Fibroblast of lung (primary cell): ENCODE measurements at regions not wholly inside any gene's neighbourhood (a gene's known extent, or its start where the extent isn't known, plus 50 kb on each side); places are given as distances from the start of the nearest gene placed in this dataset.

ENCODE experiments used
- DNase-seq, 2 donors: peaks; one replicate each; pipeline versions ENCODE4 v3.0.0 to v3.0.0-alpha.2; 2010; ENCODE audit warnings: low read depth in 2 of 2
- H2AFZ ChIP-seq: 2 replicates; pipeline ENCODE4 v1.5.1; 2012; ENCODE audit warnings: low read length, control low read depth, inconsistent platforms
- H3K27ac ChIP-seq: 2 replicates; pipeline ENCODE4 v1.5.1; 2011; ENCODE audit warnings: low read length, control low read depth; ENCODE audit not compliant: insufficient read depth
- H3K27me3 ChIP-seq: 2 replicates; pipeline ENCODE4 v1.5.1; 2011; ENCODE audit warnings: mild to moderate bottlenecking, low read length; ENCODE audit not compliant: control insufficient read depth, insufficient read depth
- H3K36me3 ChIP-seq: 2 replicates; pipeline ENCODE4 v1.5.1; 2011; ENCODE audit warnings: low read length; ENCODE audit not compliant: control insufficient read depth, insufficient read depth
- H3K4me1 ChIP-seq: 2 replicates; pipeline ENCODE4 v1.5.1; 2011; ENCODE audit warnings: low read length; ENCODE audit not compliant: control insufficient read depth, insufficient read depth; ENCODE audit errors: extremely low read depth
- H3K4me2 ChIP-seq: 2 replicates; pipeline ENCODE4 v1.5.1; 2011; ENCODE audit warnings: low read length, control low read depth; ENCODE audit not compliant: insufficient read depth; ENCODE audit errors: extremely low read depth
- H3K4me3 ChIP-seq, 4 experiments: fragments of 200-600 bp in 1 of 4; sonication (generic) in 1 of 4; replicated peaks in 1 of 4; 2 replicates each; pipeline ENCODE4 v1.5.1; 2011 to 2016; ENCODE audit warnings: low read length in 4 of 4, low read depth in 3 of 4, mild to moderate bottlenecking in 3 of 4, control low read depth in 2 of 4, inconsistent platforms in 1 of 4, mixed read lengths in 1 of 4; ENCODE audit not compliant: insufficient read depth in 1 of 4; ENCODE audit errors: control extremely low read depth in 1 of 4
- H3K79me2 ChIP-seq: 2 replicates; pipeline ENCODE4 v1.5.1; 2012; ENCODE audit warnings: mild to moderate bottlenecking, low read length, inconsistent platforms; ENCODE audit not compliant: control insufficient read depth, insufficient read depth
- H3K9ac ChIP-seq: 2 replicates; pipeline ENCODE4 v1.5.1; 2011; ENCODE audit warnings: mild to moderate bottlenecking, low read length, control low read depth; ENCODE audit not compliant: insufficient read depth
- H3K9me3 ChIP-seq: 2 replicates; pipeline ENCODE4 v1.5.1; 2012; ENCODE audit warnings: low read depth, low read length; ENCODE audit not compliant: control insufficient read depth, insufficient read depth
- H4K20me1 ChIP-seq: 2 replicates; pipeline ENCODE4 v1.5.1; 2011; ENCODE audit warnings: low read length; ENCODE audit not compliant: control insufficient read depth, insufficient read depth; ENCODE audit errors: extremely low read depth
- EZH2 ChIP-seq: IDR thresholded peaks from 2 replicates; pipeline ENCODE4 v1.5.1; 2012; ENCODE audit warnings: low read length, control low read depth, mild to moderate bottlenecking; ENCODE audit errors: missing control alignments
- TF ChIP-seq, protein P1 (sequence below), 2 donors: IDR thresholded peaks in 1 of 2; conservative IDR thresholded peaks in 1 of 2; 1 replicate in 1 of 2; 2 replicates in 1 of 2; pipeline ENCODE4 v1.5.1; 2011 to 2012; ENCODE audit warnings: low read length in 2 of 2, control low read depth in 1 of 2, inconsistent platforms in 1 of 2, low read depth in 1 of 2, mild to moderate bottlenecking in 1 of 2

DNA sequence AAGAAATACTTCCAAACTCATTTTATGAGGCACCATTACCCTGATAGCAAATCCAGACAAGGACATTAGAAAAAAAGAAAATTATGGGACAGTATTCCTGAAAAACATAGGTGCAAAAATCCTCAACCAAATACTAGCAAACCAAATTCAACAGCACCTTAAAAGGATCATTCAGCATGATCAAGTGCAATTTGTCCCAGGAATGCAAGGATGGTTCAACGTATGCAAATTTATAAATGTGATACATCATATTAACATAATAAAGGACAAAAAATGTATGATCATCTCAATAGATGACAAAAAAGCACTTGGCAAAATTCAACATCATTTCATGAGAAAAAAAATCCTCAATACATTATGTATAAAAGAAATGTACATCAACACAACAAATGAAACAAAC is 162.9 kb downstream of the DUSP6 start:
- Histone ChIP-seq H2AFZ (no peak overlapping the region), H3K4me1 (no peaks in the 10 kb centered on the region), H3K79me2 (no peaks in the 10 kb centered on the region)

DNA sequence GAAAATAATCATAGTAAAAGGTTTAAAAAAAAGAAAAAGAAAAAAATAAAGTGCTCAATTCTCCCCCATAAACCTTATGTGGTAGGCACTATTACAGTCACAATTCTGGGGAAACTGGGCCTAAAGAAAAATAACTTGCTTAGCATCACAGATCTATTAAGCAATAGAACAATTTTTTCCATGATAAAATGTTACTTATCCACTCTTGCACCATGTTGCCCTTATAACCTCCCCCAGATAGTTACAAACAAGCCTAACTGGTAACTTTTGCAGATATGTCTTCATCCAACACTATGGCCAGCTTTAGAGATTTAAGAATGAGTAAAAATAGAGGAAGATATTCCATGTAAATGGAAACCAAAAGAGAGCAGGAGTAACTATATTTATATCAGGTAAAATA is 164.8 kb downstream of the DUSP6 start:
- no peak for DNase-seq
- Histone ChIP-seq H3K4me2 (no peak overlapping the region), H3K9me3 (no peaks in the 10 kb centered on the region), H3K27ac (no peak overlapping the region), H2AFZ (no peak overlapping the region), H4K20me1 (no peaks in the 10 kb centered on the region), H3K9ac (no peak overlapping the region), H3K4me1 (no peaks in the 10 kb centered on the region), H3K36me3 (no peaks in the 10 kb centered on the region), H3K79me2 (no peaks in the 10 kb centered on the region), H3K27me3 (no peaks in the 10 kb centered on the region), H3K4me3 (no peak overlapping the region)
- TF ChIP-seq EZH2 = no peak
- TF ChIP-seq, protein P1, sequence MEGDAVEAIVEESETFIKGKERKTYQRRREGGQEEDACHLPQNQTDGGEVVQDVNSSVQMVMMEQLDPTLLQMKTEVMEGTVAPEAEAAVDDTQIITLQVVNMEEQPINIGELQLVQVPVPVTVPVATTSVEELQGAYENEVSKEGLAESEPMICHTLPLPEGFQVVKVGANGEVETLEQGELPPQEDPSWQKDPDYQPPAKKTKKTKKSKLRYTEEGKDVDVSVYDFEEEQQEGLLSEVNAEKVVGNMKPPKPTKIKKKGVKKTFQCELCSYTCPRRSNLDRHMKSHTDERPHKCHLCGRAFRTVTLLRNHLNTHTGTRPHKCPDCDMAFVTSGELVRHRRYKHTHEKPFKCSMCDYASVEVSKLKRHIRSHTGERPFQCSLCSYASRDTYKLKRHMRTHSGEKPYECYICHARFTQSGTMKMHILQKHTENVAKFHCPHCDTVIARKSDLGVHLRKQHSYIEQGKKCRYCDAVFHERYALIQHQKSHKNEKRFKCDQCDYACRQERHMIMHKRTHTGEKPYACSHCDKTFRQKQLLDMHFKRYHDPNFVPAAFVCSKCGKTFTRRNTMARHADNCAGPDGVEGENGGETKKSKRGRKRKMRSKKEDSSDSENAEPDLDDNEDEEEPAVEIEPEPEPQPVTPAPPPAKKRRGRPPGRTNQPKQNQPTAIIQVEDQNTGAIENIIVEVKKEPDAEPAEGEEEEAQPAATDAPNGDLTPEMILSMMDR (conservative IDR thresholded peaks at IDR 0.05 in 1 of 2, IDR thresholded peaks at IDR 0.05 in 1 of 2; ENCODE audit: low read depth in 1 of 2, low read length in 2 of 2) = no peak

More for the DNA sequence above, 162.9 kb downstream of the DUSP6 start:
- Histone ChIP-seq H3K27ac (no peak overlapping the region), H3K36me3 (no peaks in the 10 kb centered on the region), H3K9me3 (no peaks in the 10 kb centered on the region), H3K9ac (no peak overlapping the region), H4K20me1 (no peaks in the 10 kb centered on the region), H3K4me2 (no peak overlapping the region), H3K27me3 (no peaks in the 10 kb centered on the region), H3K4me3 (no peak overlapping the region)
- no peak for DNase-seq
- TF ChIP-seq, protein P1 (conservative IDR thresholded peaks at IDR 0.05 in 1 of 2, IDR thresholded peaks at IDR 0.05 in 1 of 2; ENCODE audit: low read depth in 1 of 2, low read length in 2 of 2) = no peak
- no peak for TF ChIP-seq EZH2

DNA sequence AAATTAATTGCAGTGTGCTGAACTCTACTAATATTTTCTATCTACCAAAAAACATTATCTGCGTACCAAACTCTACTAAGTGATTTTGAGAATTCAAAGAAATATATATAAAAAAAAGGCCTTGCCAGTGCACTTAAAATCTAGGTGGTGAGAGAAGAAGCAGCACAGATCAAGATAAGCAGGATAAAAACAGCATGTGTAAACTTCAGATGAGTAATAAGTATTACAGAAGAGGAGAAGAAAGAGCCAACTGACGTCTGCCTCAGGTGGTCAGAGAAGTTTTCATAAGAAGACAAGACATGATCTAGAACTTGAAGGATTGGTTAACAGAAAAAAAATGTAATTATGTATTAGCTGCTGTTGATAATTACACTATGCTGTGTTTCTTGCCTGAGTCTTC is 166.4 kb downstream of the DUSP6 start:
- no peak overlapping the region for H2AFZ ChIP-seq
- DNase-seq = no peak

More for the DNA sequence above, 166.4 kb downstream of the DUSP6 start:
- TF ChIP-seq, protein P1 (conservative IDR thresholded peaks at IDR 0.05 in 1 of 2, IDR thresholded peaks at IDR 0.05 in 1 of 2; ENCODE audit: low read depth in 1 of 2, low read length in 2 of 2) = no peak
- no peak for TF ChIP-seq EZH2
- no peaks in the 10 kb centered on the region for H3K79me2 ChIP-seq
- H3K4me3 ChIP-seq = no peak overlapping the region
- no peaks in the 10 kb centered on the region for H4K20me1 ChIP-seq
- H3K27ac ChIP-seq = no peak overlapping the region
- no peaks in the 10 kb centered on the region for H3K27me3 ChIP-seq
- H3K4me1 ChIP-seq = no peaks in the 10 kb centered on the region
- no peaks in the 10 kb centered on the region for H3K9me3 ChIP-seq
- H3K36me3 ChIP-seq = no peaks in the 10 kb centered on the region
- no peak overlapping the region for H3K9ac ChIP-seq
- H3K4me2 ChIP-seq = no peak overlapping the region
